ENCODE measurements at regions not wholly inside any gene's neighbourhood (a gene's known extent, or its start where the extent isn't known, plus 50 kb on each side); places are given as distances from the start of the nearest gene placed in this dataset.

DNA sequence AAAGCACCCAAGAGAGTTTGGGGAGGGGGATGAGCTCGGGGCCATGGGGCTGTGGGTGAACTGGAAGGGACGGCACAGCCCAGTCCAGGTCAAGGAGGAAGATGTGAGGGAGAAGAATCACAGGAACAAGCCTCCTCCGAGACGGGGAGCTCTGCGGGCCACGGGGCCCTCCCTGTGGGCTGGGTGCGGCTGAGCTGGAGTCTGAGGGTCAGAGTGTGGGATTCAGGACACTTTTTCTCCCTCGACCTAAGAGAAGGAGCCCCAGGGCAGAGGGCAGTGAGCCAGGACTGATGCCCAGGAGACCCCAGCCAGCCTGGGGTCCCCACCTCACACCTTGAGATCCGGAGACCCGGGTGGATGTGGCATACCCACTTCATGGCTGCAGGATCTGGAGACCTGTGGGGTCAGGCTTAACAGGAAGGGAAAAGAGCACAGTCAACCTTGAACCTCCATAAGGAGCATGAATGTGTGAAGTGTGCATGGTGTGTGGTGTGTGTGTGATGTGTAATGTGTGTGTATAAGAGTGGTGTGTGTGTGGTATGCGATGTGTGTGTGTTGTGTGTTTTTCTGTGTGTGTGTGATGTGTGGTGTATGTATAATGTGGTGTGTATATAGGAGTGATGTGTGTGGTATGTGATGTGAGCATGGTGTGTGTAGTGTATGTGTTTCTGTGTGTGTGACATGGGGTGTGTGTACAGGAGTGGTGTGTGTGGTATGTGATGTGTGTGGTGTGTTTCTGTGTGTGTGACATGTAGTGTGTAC, 504.6 kb downstream of the BRD1 start:
- intact Hi-C loops (cut with DNase I) = no loop called here
- peak in 4 of 10 donors; percentile 1 to 76 (median 24) for DNase-seq

DNA sequence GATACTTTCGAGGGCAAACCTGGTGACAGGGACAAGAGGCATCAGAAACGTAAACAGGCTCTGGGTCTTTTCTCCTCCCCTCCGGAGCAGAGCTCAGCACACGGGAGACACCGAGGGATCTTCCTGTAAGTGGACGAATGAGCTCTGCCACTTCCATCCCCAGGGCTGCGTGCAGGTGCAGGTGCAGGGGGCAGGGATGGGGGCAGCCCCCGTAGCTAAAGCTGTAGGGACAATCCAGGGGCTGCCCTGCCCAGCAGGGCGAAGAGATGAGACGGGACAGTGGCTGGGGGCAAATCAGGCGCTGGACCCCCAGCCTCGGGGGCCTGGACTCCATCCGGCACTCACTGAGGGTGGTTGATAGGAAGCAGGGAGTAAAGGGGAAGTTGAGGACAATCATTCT, 505.4 kb downstream of the BRD1 start:
- intact Hi-C loops (cut with DNase I) = no loop called here

DNA sequence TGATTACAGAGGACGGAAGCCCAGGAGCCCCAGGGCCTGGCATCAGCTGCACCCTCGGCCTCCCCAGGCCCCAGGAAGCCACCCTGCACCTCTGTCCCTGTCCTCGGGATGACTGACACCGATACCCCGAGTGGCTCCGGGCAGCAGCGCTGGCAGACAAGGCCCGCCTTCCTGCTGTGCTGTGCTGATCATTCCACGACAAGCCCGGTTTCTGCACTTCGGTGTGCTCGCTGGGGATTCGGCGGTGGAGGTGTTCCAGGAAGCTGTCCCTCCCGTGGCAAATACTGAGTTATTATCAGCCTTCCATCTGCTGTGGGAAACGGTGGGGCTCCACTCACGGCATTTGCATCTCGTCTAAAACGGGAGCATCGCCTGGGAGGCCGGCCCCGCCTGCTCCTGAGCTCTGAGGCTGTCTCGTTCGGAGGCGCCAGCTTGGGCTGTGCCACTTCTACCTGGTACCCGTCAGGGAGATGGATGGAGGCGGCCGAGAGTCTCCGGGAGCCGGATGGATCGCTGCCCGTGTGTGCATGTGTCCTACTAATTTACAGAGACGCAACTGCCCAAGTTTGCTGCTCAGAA, 506.1 kb downstream of the BRD1 start:
- intact Hi-C loops (cut with DNase I) = no loop called here
- peak in 8 of 10 donors; percentile 31 to 93 (median 42) for DNase-seq

More for the DNA sequence above, 505.4 kb downstream of the BRD1 start:
- DNase-seq = peak in 4 of 10 donors; percentile 6 to 43 (median 23)

GRCh38 chr22:49320714-49321476, 506.8 kb downstream of the BRD1 start:
- intact Hi-C loops (cut with DNase I) = no loop called here
- peak in 3 of 10 donors; percentile 1 to 51 (median 40) for DNase-seq

DNA sequence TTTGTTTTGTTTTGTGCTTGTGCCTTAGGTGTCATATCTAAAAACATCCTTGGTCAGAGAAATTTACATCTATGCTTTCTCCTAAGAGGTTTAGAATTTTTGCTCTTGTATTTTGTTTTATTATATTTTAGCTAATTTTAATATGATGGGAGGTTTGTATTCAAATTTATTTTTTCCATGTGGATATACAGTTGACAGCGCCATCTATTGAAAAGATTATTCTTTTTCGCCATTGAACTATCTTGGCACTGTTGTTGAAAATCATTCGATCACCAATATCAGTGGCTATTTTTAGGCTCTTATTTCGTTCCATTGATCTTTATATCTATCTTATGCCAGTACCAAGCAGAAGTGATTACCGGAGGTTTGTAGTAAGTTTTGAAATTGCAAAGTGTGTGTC, 510.3 kb downstream of the BRD1 start:
- intact Hi-C loops (cut with DNase I) = no loop called here
- DNase-seq = no peak

GRCh38 chr22:49312601-49313000, 515.1 kb downstream of the BRD1 start:
- intact Hi-C loops (cut with DNase I) = no loop called here
- no peak for DNase-seq

DNA sequence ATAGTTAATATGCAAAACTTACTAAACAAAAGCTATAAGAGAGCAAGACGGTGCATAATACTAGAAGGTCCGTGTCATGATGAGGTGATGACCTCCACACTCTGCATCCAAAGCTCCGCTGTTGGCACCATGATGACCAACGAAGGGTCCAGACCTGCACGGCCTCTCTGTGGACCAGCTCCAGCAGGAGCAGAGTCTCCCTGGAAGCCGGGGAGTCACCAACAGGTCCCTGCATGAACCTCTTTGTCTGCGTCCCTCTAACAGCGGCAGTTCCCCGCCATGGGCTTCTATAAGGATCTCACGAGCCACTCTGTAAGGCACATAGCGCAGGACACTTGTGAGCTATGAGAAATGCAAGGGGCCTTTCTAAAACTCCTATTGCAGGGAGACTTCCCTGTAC, 517.3 kb downstream of the BRD1 start:
- intact Hi-C loops (cut with DNase I) = no loop called here
- peak in 2 of 10 donors; percentile 3 to 14 for DNase-seq

DNA sequence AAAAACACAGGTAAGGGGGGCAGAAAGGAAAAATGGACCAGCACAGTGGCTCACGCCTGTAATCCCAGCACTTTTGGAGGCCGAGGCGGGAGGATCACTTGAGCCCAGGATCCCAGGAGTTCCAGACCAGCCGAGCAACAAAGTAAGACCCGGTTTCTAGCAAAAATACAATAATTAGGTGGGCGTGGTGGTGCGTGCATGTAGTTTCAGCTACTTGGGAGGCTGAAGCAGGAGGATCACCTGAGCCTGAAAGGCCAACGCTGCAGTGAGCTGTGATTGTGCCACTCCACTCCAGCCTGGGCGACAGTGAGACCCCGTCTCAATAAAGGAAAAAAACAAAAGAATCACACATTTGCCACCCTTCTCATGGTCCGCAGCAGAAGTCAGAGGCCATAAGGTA, 519.4 kb downstream of the BRD1 start:
- intact Hi-C loops (cut with DNase I) = loop anchor here (10.0 kb wide), 1 partner anchor 327 kb away; no protein-coding TSS in a partner anchor
- peak in 2 of 10 donors; percentile 1 to 64 for DNase-seq

GRCh38 chr22:49307870-49308269, 519.8 kb downstream of the BRD1 start:
- DNase-seq = peak in 5 of 10 donors; percentile 2 to 75 (median 19)
- intact Hi-C loops (cut with DNase I) = loop anchor here (10.0 kb wide), 1 partner anchor 327 kb away; no protein-coding TSS in a partner anchor

DNA sequence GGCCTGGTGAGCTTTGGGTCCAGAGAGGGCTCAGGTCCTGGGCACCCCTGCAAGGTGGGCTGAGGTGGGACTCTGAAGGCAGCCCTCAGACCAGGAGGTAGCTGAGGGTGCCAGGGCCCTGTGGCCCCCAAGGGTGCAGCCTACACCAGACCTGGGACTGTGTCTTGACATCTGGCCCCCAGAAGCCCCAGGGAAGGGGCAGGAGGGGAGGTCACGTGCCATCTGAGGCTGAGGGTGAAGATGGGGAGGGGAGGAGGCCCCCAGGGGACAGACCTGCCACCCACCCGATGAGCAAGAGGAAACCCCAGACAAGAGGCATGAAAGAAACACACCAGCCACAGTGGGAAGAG, 520.2 kb downstream of the BRD1 start:
- intact Hi-C loops (cut with DNase I) = loop anchor here (10.0 kb wide), 1 partner anchor 327 kb away; no protein-coding TSS in a partner anchor
- DNase-seq = peak in 4 of 10 donors; percentile 5 to 32 (median 16)

GRCh38 chr22:49306632-49307480, 520.8 kb downstream of the BRD1 start:
- intact Hi-C loops (cut with DNase I) = loop anchor here (10.0 kb wide), 1 partner anchor 328 kb away; no protein-coding TSS in a partner anchor
- peak in 6 of 10 donors; percentile 4 to 69 (median 34) for DNase-seq

DNA sequence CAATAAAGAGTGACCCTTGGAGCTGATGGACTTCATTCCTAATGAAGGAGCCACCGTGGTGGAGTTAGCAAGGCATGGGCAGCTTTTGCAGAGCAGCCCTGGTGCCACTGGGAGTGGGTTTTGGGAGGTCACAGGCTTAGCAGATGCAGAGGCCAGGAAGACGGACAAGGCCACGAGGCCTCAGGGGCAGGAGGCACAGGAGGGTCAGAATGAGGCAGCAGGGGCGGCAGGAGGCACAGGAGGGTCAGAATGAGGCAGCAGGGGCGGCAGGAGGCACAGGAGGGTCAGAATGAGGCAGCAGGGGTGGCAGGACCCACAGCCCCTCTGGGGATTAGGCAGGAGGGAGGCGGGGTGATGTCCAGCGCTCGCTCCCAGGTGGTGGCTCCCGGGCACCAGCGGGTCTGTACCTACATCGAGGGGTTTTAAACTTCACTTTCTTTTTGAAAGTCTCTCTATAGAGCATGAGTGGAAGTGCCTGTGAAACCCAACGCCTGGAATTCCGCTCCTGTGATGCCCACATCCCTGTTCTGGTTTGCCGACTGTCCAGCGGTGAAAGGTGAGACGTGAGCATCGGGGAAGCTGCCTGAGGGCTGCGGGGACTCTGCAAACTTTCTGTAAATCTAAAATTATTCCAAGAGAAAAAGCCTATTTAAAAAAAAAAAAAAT, 521.6 kb downstream of the BRD1 start:
- intact Hi-C loops (cut with DNase I) = loop anchor here (1.0 to 10.0 kb wide), 2 partner anchors 329 to 729 kb away; no protein-coding TSS in a partner anchor

GRCh38 chr22:49305214-49305965, 522.3 kb downstream of the BRD1 start:
- intact Hi-C loops (cut with DNase I) = loop anchor here (1.0 to 10.0 kb wide), 2 partner anchors 329 to 728 kb away; no protein-coding TSS in a partner anchor
- peak; percentile 54 to 97 (median 86) for DNase-seq

More for the DNA sequence above, 521.6 kb downstream of the BRD1 start:
- peak in 5 of 10 donors; percentile 3 to 66 (median 47) for DNase-seq

DNA sequence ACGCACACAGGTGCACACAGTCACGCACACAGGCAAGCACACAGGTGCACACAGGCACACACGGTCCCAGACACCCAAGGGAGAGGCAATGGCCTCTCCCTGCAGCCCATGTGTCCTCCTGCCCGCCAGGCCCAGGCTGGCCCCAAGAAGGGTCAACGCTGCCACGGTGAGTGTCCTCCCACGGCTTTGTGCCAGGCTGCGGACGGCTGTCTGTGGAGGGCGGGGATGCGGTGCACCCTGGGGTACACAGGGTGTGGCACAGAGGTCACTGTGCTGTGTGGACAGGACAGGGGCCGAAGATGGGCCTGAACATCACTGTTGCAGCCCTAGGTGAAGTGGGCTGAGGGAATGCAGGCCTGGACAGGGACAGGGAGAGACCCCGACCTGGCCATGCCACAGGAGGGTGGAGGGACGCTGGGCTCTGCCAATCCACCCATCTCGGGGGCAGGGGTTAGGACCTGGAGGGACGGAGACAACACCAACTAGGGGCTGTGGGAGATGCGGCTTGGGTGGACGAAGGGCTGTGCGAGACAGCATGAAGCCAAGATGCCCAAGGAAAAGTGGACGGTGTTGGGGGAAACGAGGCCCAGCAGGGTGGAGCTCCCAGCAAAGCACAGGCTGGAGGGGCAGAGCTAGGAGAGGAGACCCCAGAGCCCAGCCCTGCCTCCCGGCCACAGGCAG, 523.8 kb downstream of the BRD1 start:
- intact Hi-C loops (cut with DNase I) = loop anchor here (10.0 kb wide), 1 partner anchor 331 kb away; no protein-coding TSS in a partner anchor
- DNase-seq = peak in 5 of 10 donors; percentile 4 to 81 (median 62)

DNA sequence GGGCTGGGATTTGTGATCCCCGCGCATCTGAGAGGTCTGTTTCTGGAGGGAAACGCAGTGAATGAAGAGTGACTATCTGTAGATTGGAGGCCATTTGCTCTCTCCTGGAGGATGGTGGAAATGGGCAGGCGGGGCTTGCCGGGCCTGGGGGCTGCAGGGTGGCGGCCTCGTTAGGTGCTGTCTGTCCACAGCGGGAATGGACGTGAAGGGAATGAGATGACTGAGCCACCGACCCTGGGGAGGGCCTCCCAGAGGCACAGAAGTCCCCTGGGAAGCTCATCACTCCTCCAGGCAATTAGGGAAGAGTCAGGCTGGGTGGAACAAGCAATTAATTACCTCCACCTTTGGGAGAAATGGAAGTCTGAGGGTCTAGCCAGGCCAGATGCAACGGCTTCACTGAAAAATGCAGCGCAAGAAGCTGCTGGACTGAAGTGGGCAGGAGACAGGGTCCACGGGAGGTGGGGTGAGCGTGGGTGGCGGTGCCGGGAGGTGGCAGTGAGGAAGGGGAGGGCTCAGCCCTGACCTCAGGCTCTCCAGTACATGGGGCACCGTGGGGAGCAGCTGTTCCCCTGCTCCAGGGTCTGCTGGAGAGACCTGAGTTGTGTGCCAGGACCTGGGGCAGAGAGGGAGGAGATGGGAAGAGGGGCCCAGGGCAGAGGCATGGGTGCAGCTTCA, 524.5 kb downstream of the BRD1 start:
- intact Hi-C loops (cut with DNase I) = loop anchor here (10.0 kb wide), 1 partner anchor 332 kb away; no protein-coding TSS in a partner anchor

GRCh38 chr22:49302530-49302929, 525.1 kb downstream of the BRD1 start:
- intact Hi-C loops (cut with DNase I) = loop anchor here (10.0 kb wide), 1 partner anchor 332 kb away; no protein-coding TSS in a partner anchor
- peak in 3 of 10 donors; percentile 3 to 53 (median 44) for DNase-seq

More for the DNA sequence above, 524.5 kb downstream of the BRD1 start:
- peak in 2 of 10 donors; percentile 28 to 62 for DNase-seq

DNA sequence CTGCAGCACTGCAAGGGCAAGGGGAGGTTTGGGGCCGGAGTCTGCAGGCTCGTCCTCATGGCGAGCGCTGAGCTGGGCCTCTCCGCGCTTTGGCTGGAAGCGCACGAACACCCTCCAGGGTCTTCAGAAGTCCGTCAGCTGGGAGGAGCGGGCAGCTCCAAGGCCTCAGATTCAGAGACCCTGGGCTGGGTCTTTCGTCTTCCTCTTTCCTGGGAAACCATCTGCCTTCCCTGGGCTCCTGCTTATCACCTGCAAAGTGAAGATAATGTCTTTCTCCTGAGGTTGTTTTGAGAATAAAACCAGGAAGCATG, 525.6 kb downstream of the BRD1 start:
- peak in 1 of 10 donors; percentile 52 for DNase-seq
- intact Hi-C loops (cut with DNase I) = loop anchor here (10.0 kb wide), 1 partner anchor 333 kb away; no protein-coding TSS in a partner anchor

All from posterior cingulate gyrus (tissue), 11 donors.